Kidney glomerular epithelial cell (primary cell): ENCODE measurements at regions not wholly inside any gene's neighbourhood (a gene's known extent, or its start where the extent isn't known, plus 50 kb on each side); places are given as distances from the start of the nearest gene placed in this dataset.

Source experiments
- DNase-seq: peaks from one replicate; lab custom pipeline; 2025; lab: John Stamatoyannopoulos, UW

DNA sequence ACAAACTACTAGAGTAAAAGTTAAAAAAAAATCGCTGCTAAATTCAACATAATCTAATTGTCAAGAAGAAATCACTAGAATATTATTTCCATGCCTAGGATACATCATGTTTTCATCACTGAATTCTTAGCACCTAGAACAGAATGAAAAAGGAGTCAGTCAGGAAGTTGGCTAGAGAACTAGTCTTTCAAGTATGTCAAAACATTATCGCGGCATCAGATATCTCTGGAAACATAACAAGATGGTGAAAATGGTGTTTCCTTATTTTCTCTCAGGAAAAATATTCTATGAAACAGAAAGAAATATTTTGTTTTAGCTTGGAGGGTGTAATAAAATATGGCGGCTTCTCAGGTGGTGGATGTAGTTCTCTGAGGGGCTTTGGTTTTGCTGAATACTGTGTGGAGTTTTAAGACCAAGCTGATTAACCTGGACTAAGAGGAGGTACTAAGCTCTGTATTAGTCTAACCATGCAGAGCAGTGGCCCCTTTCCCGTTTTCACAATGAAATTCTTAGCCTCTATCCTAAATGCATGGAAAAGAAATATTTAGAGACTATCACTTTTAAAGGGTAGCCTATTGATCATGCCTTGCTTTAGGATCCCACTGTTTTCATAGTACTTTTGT is 205.6 kb downstream of the MDFIC start:
- DNase-seq: no peak

DNA sequence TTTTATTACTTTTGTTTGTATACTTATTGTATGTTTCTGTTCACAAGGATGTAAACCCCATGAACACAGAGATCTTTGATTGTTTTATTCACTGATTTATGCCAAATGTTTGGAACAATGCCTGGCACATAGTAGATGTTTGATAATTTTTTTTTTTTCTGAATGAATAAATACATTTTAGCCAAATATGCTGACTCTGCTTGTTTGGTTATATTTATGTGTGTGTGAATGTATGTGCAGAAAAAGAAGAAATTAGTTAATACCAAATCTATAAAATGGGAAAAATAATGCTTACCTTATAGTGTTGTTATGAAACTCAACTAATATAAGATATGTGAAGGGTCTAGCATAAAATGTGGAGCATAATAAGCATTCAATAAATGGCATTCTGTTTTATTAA is 203.9 kb downstream of the MDFIC start:
- no peak for DNase-seq

- no peak for DNase-seq
These were observed 203.4 kb downstream of the MDFIC start for GRCh38 chr7:115125312-115125711.

DNA sequence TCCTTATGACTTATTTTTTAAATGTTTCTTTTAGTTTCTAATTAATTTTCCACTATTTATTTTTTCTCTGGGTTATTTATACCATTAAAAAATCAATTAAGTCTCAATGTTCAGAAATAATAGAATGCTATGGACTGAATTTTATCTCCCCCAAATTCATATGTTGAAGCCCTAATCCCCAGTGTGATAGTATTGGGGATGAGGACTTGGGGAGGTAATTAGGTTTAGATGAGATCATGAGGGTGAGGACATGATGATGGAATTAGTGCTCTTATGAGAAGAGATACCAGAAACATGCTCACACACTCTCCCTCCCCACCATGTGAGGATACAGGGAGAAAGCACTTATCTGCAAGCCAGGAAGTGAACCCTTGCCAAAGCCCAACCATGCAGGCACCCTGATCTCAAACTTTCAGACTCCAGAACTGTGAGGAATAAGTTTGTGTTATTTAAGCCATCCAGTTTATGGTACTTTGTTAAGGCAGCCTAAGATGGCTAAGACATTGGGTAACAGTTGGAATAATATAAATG is 202.6 kb downstream of the MDFIC start:
- no peak for DNase-seq

- DNase-seq: no peak
These were observed 201.5 kb downstream of the MDFIC start for GRCh38 chr7:115123441-115123840.

DNA sequence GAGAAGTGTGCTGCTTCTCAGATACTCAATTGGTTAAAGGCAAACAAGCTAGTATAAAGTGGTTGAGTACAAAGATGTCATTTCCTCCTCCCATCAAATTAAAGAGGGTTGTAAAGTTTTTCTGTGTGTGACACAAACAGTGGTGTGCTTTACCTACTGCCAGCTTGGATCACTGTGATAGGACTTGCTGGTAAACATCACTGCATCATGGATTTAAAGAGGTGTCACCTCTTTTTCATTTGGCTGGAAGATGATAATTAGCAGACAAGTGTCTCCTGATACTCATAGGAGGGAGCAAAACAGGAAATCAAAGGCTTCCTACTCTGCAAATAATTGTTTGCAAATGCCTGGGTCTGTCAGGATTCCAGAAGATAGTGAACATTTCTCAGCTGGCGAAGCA is 200.5 kb downstream of the MDFIC start:
- no peak for DNase-seq

DNA sequence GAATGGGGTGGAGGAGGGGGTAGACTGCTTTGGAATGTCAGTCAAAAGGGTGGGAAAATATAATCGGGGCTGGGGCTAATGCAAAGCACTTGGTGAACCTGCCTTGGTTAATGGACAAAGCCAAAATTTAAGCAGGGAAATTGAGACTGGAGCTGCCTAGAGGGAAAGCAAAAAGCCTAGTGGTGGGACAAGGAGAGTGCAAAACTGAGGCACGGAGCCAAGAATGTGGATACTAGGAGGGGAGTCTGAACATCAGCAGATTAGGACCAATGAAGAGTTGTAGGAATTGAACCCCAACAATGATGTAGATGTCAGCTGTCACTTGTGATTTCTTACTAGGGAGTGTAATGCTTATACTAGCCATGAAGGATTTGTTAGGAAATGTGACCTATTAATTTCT is 195.9 kb downstream of the MDFIC start:
- no peak for DNase-seq

GRCh38 chr7:115116773-115117715 is 195.2 kb downstream of the MDFIC start:
- DNase-seq: peak; percentile 81

GRCh38 chr7:115113776-115114175 is 191.9 kb downstream of the MDFIC start:
- no peak for DNase-seq

DNA sequence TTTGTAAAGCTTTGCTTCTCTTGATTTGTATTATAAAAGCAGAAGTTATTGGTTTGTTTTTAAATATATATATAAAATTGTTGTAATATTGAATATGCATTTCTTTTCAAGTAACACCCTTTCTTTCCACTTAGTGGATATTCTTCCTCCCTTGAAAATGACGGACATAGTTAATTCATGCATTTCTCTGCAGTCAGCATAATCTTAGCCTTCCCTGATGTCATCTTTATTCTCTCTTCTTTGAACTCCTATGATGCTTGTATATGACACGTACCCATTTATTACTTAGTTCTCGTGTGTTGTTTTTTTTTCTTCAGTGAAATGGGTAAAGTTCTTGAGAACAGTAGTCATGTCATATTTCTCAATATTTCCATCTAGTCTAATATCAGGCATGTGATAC is 191.2 kb downstream of the MDFIC start:
- no peak for DNase-seq

DNA sequence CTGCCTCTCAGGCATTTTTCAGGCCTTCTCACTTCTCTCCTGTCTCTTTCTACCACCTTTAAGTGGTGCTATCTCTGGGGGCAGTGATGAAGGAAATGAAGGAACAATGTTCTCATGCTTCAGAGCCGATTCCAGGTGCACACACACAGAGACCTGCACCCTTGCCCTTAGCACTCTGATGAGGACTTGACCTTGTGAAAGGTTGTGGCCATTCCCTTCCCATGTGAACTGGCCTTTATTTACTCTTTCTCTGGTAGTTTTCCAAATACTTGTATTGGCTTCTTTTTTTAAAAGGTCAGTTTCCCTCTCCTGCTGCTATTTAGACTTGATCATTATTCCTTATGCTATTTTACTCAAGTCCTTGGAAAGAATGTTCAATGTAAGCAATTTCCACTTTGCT is 188.6 kb downstream of the MDFIC start:
- DNase-seq: no peak

GRCh38 chr7:115106316-115106715 is 184.4 kb downstream of the MDFIC start:
- DNase-seq: no peak

DNA sequence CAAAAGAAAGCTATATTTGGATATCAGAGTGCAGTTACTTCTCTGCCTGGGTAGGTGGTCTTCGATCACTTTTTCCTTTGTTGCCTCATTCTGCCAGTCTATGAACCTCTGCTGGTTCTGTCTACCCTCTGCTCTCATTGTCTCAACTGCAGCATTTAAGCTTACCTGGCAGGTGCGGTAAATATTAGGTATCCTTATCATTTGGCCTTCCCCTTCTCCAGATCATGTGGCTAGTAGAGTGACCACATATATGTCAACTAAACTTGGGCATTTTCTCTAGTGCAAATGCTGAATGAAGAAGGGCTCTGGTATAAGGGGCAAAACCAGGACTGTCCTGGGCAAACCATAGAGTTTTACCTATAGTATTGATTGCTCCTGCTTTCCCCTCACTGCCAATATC is 180.8 kb downstream of the MDFIC start:
- no peak for DNase-seq

GRCh38 chr7:115101199-115101598 is 179.3 kb downstream of the MDFIC start:
- no peak for DNase-seq

- DNase-seq: peak; percentile 83
These were observed 178.0 kb downstream of the MDFIC start for GRCh38 chr7:115099906-115100305.

GRCh38 chr7:115097175-115097671 is 175.3 kb downstream of the MDFIC start:
- no peak for DNase-seq

- no peak for DNase-seq
These were observed 174.4 kb downstream of the MDFIC start for GRCh38 chr7:115096262-115096661.

GRCh38 chr7:115094163-115094562 is 172.3 kb downstream of the MDFIC start:
- DNase-seq: no peak

DNA sequence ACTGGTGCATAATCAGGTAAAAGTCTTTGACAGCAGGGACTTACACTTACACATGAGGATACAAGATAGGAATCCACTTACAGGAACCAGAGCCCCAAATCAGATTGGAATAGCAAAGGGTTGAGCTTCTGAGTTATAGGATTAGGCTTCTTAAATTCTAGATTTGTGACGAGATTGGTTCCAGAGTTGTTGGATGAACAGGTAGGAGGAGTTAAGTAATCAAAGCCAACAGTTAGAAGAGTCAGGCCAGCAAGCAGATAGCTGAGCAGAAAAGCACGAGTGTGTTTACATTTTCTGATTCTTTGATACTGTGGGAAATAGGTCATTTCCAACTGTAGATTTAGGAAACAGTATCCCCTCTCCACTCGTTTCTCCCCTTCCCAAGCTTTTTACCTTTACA is 167.0 kb downstream of the MDFIC start:
- no peak for DNase-seq

GRCh38 chr7:115087437-115087836 is 165.5 kb downstream of the MDFIC start:
- DNase-seq: peak; percentile 74

- no peak for DNase-seq
These were observed 164.4 kb downstream of the MDFIC start for GRCh38 chr7:115086146-115086841.

DNA sequence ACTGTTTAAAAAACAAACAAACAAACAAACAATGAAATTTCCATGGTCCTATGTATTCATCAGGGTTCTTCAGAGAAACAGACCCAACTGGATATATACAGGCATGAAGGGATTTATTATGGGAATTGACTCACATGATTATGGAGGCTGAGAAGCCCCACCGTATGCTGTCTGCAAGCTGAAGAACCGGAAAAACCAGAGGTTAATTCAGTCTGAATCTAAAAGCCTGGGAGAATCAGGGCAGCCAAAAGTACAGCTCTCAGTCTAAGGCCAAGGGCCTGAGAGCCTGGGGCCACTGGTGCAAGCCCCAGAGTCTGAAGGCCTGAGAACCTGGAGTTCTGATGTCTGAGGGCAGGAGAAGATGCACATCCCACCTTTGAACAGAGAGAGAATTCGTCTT is 163.5 kb downstream of the MDFIC start:
- no peak for DNase-seq
